Keratinocyte (primary cell): ENCODE measurements at regions not wholly inside any gene's neighbourhood (a gene's known extent, or its start where the extent isn't known, plus 50 kb on each side); places are given as distances from the start of the nearest gene placed in this dataset.

ENCODE experiments used
- DNase-seq: peaks from one replicate; pipeline ENCODE4 v3.0.0-alpha.2; 2011; ENCODE audit warnings: low read depth, missing footprints, low spot score
- FAIRE-seq: peaks from 2 replicates; lab custom pipeline; 2011; peaks lifted over from hg19 to GRCh38; lab: Jason Lieb, UNC
- H2AFZ ChIP-seq: 2 replicates; pipeline ENCODE4 v1.6.0; 2012; ENCODE audit warnings: low read length, control low read depth, inconsistent platforms; ENCODE audit not compliant: control insufficient read depth
- H3K27ac ChIP-seq: 2 replicates; pipeline ENCODE4 v1.5.1; 2011; ENCODE audit warnings: low read length; ENCODE audit not compliant: control insufficient read depth, insufficient read depth
- H3K27me3 ChIP-seq: 3 replicates; pipeline ENCODE4 v1.6.0; 2011; ENCODE audit warnings: low read length; ENCODE audit not compliant: control insufficient read depth, insufficient read depth; ENCODE audit errors: extremely low read depth
- H3K36me3 ChIP-seq, 2 experiments: 2 replicates in 1 of 2; 3 replicates in 1 of 2; pipeline ENCODE4 v1.5.1; 2011; ENCODE audit warnings: low read length in 2 of 2, mild to moderate bottlenecking in 1 of 2; ENCODE audit not compliant: control insufficient read depth in 2 of 2, insufficient read depth in 2 of 2; ENCODE audit errors: extremely low read depth in 1 of 2
- H3K4me1 ChIP-seq: 3 replicates; pipeline ENCODE4 v1.5.1; 2011; ENCODE audit warnings: low read length; ENCODE audit not compliant: control insufficient read depth, insufficient read depth; ENCODE audit errors: extremely low read depth
- H3K4me2 ChIP-seq: 3 replicates; pipeline ENCODE4 v1.6.0; 2011; ENCODE audit warnings: low read depth, low read length; ENCODE audit not compliant: control insufficient read depth, insufficient read depth; ENCODE audit errors: extremely low read depth
- H3K4me3 ChIP-seq, 3 experiments: fragments of 200-600 bp in 1 of 3; sonication (generic) in 1 of 3; 2 replicates in 2 of 3; 3 replicates in 1 of 3; pipeline ENCODE4 v1.5.1; 2011 to 2016; ENCODE audit warnings: low read length in 3 of 3, mild to moderate bottlenecking in 3 of 3, control low read depth in 2 of 3, inconsistent platforms in 1 of 3, low read depth in 1 of 3, mixed read lengths in 1 of 3, mixed run types in 1 of 3, moderate library complexity in 1 of 3; ENCODE audit not compliant: control insufficient read depth in 2 of 3, insufficient read depth in 2 of 3; ENCODE audit errors: extremely low read depth in 1 of 3
- H3K79me2 ChIP-seq: 2 replicates; pipeline ENCODE4 v1.6.0; 2012; ENCODE audit warnings: low read length; ENCODE audit not compliant: control insufficient read depth, insufficient read depth
- H3K9ac ChIP-seq: 3 replicates; pipeline ENCODE4 v1.6.0; 2011; ENCODE audit warnings: low read length; ENCODE audit not compliant: control insufficient read depth, insufficient read depth; ENCODE audit errors: extremely low read depth
- H3K9me1 ChIP-seq: 3 replicates; pipeline ENCODE4 v1.6.0; 2011; ENCODE audit warnings: low read length; ENCODE audit not compliant: control insufficient read depth, insufficient read depth; ENCODE audit errors: extremely low read depth
- H3K9me3 ChIP-seq: 2 replicates; pipeline ENCODE4 v1.5.1; 2012; ENCODE audit warnings: low read depth, low read length; ENCODE audit not compliant: control insufficient read depth
- H4K20me1 ChIP-seq: 3 replicates; pipeline ENCODE4 v1.6.0; 2011; ENCODE audit warnings: low read length; ENCODE audit not compliant: control insufficient read depth, insufficient read depth; ENCODE audit errors: extremely low read depth
- CTCF ChIP-seq, 3 experiments: IDR thresholded peaks in 1 of 3; conservative IDR thresholded peaks in 1 of 3; optimal IDR thresholded peaks in 1 of 3; 2 replicates in 2 of 3; 3 replicates in 1 of 3; pipeline versions ENCODE3 to v1.5.1; 2011; ENCODE audit warnings: low read length in 3 of 3, mild to moderate bottlenecking in 3 of 3, moderate library complexity in 2 of 3, control low read depth in 1 of 3, inconsistent platforms in 1 of 3; ENCODE audit not compliant: insufficient read depth in 2 of 3; ENCODE audit errors: extremely low read depth in 1 of 3
- EZH2 ChIP-seq: IDR thresholded peaks from one replicate; pipeline ENCODE4 v1.6.1; 2012; ENCODE audit warnings: inconsistent platforms, mild to moderate bottlenecking, low read length, moderate library complexity
- dilution Hi-C: fragments of 300-500 bp; cut with MboI; formaldehyde crosslinking; loops from one replicate; pipeline ENCODE4 v1.7.0; 2020; ENCODE audit warnings: low sequenced_read_pairs; ENCODE audit not compliant: extremely low pct_ligation_motif_present

- no peaks in the 10 kb centered on the region for H3K9me1 ChIP-seq
- dilution Hi-C loops: no loop called here
- FAIRE-seq: no peak
- no peak overlapping the region for H3K4me3 ChIP-seq
- no peaks in the 10 kb centered on the region for H3K27me3 ChIP-seq
- no peaks in the 10 kb centered on the region for H3K9me3 ChIP-seq
- H2AFZ ChIP-seq: no peak overlapping the region
- no peaks in the 10 kb centered on the region for H3K4me1 ChIP-seq
- no peak overlapping the region for H3K4me2 ChIP-seq
- no peak for DNase-seq
- no peak overlapping the region for H3K9ac ChIP-seq
- TF ChIP-seq EZH2 (no peak), CTCF (optimal IDR thresholded peaks at IDR 0.05 in 1 of 3, IDR thresholded peaks at IDR 0.05 in 1 of 3, conservative IDR thresholded peaks at IDR 0.05 in 1 of 3; ENCODE audit: extremely low read depth in 1 of 3, insufficient read depth in 2 of 3, low read length in 3 of 3) (no peak)
- no peak overlapping the region for H3K27ac ChIP-seq
- H3K36me3 ChIP-seq: no peaks in the 10 kb centered on the region
- no peaks in the 10 kb centered on the region for H3K79me2 ChIP-seq
- H4K20me1 ChIP-seq: no peaks in the 10 kb centered on the region
These were observed 100.3 kb downstream of the RBMX2 start for GRCh38 chrX:130502016-130502570.

- Histone ChIP-seq H3K4me3 (no peak overlapping the region), H3K27me3 (no peaks in the 10 kb centered on the region), H2AFZ (no peak overlapping the region), H3K4me2 (no peak overlapping the region), H3K27ac (no peak overlapping the region), H4K20me1 (no peaks in the 10 kb centered on the region), H3K4me1 (no peaks in the 10 kb centered on the region), H3K9me3 (no peaks in the 10 kb centered on the region), H3K36me3 (no peaks in the 10 kb centered on the region), H3K79me2 (no peaks in the 10 kb centered on the region), H3K9ac (no peak overlapping the region), H3K9me1 (no peaks in the 10 kb centered on the region)
- TF ChIP-seq EZH2 (no peak), CTCF (optimal IDR thresholded peaks at IDR 0.05 in 1 of 3, IDR thresholded peaks at IDR 0.05 in 1 of 3, conservative IDR thresholded peaks at IDR 0.05 in 1 of 3; ENCODE audit: extremely low read depth in 1 of 3, insufficient read depth in 2 of 3, low read length in 3 of 3) (no peak)
- no peak for FAIRE-seq
- dilution Hi-C loops: no loop called here
- DNase-seq: no peak
These were observed 102.2 kb downstream of the RBMX2 start for GRCh38 chrX:130504019-130504418.
